SK-N-MC (cell line): ENCODE measurements at regions not wholly inside any gene's neighbourhood (a gene's known extent, or its start where the extent isn't known, plus 50 kb on each side); places are given as distances from the start of the nearest gene placed in this dataset.

Experiments used
- DNase-seq: peaks from one replicate; pipeline ENCODE4 v3.0.0-alpha.2; 2011; ENCODE audit warnings: low read depth, low spot score
- H3K27ac ChIP-seq: fragments of 200-600 bp; sonication (generic); 2 replicates; pipeline ENCODE4 v1.5.1; 2016; ENCODE audit warnings: mixed run types
- H3K36me3 ChIP-seq: fragments of 200-600 bp; sonication (generic); 2 replicates; pipeline ENCODE4 v1.6.1; 2017; ENCODE audit warnings: antibody characterized with exemption, low read length, mixed read lengths; ENCODE audit not compliant: insufficient read depth
- H3K4me3 ChIP-seq: fragments of 200-600 bp; sonication (generic); 2 replicates; pipeline ENCODE4 v1.5.1; 2016
- H3K9ac ChIP-seq: fragments of 200-600 bp; sonication (generic); 2 replicates; pipeline ENCODE4 v1.8.0; 2017; ENCODE audit warnings: mixed run types, mixed read lengths; ENCODE audit not compliant: insufficient read length
- H3K9me3 ChIP-seq: fragments of 200-600 bp; sonication (generic); 2 replicates; pipeline ENCODE4 v1.6.1; 2017; ENCODE audit warnings: low read depth, mild to moderate bottlenecking, antibody characterized with exemption, low read length, moderate library complexity, mixed read lengths
- EZH2 ChIP-seq: fragments of 200-600 bp; sonication (generic); IDR thresholded peaks from one replicate; pipeline ENCODE4 v1.6.1; 2017; ENCODE audit warnings: antibody characterized with exemption
- FOXP2 ChIP-seq: optimal IDR thresholded peaks from 2 replicates; pipeline ENCODE3; 2011; ENCODE audit warnings: mild to moderate bottlenecking, moderate library complexity; ENCODE audit not compliant: insufficient read depth; ENCODE audit errors: extremely low read length, control extremely low read depth
- POLR2AphosphoS5 ChIP-seq: IDR thresholded peaks from 2 replicates; pipeline ENCODE4 v1.6.1; 2012; ENCODE audit warnings: mild to moderate bottlenecking, low read depth, low read length, borderline replicate concordance

DNA sequence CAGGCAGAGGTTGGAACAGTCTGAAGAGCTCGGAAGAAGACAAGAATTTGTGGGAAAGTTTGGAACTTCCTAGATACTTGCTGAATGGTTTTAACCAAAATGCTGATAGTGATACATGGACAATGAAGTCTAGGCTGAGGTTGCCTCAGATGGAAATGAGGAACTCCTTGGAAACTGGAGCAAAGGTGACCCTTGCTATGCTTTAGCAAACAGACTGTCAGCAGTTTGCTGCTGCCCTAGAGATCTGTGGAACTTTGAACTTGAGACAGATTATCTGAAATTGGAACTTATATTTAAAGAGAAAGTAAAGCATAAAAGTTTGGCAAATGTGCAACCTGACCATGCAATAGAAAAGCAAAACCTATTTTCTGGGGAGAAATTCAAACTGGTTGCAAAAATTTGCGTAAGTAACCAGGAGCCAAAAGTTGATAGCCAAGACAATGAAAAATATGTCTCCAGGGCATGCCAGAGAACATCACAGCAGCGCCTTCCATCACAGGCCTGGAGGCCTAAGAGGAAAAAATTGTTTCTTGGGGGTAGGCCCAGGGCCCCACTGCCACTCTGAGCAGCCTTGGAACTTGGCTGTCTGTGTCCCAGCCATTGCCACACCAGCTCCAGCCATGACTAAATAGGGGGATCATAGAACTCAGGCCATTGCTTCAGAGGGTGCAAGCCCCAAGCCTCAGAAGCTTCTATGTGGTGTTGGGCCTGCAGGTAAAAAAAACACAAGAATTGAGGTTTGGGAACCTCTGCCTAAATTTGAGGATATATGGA is 675.3 kb downstream of the LTN1 start:
- no peak for DNase-seq
- Histone ChIP-seq H3K9ac (no peak overlapping the region), H3K9me3 (no peaks in the 10 kb centered on the region), H3K27ac (no peak overlapping the region), H3K36me3 (no peaks in the 10 kb centered on the region), H3K4me3 (no peak overlapping the region)
- TF ChIP-seq POLR2AphosphoS5: no peak
- TF ChIP-seq FOXP2: no peak
- no peak for TF ChIP-seq EZH2

DNA sequence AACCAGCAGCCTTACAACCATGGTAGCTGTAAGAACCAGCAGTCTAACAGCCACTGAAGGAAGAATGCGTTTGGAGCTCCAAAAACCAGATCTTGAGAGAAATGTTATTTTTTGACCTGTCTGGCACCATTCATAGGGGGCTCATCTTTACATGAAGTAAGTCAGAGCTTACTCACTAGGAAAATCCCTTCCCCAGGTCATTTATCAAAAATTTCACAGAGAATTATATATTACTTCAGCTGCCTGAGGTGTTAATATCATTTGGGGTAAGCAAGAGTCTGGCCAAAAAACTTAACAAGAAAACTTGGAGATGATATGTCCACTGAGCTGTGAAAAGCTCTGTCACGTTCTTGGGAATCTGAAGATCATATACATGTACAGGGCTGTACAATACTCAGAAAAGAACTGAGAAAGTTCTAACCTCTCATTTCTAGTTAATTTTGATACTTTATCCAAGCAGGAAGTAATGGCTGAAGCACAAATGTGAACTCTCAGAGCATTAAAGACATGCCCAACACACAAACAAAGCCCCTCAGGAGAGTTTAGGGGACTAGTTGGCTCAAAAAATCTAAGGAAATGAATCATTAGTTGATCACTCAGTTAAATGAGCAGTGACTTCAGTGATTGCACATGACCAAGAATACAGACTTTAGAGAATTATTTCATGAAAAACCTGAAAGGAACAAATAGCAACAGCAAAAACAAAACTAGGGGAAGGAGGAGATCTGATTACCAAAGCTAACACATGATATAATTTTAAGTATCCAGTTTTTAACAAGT is 681.1 kb downstream of the LTN1 start:
- H3K36me3 ChIP-seq: no peaks in the 10 kb centered on the region
- H3K9ac ChIP-seq: no peak overlapping the region
- H3K9me3 ChIP-seq: no peaks in the 10 kb centered on the region
- no peak for DNase-seq
- no peak overlapping the region for H3K4me3 ChIP-seq
- H3K27ac ChIP-seq: no peak overlapping the region
- no peak for TF ChIP-seq EZH2
- TF ChIP-seq POLR2AphosphoS5: no peak
- no peak for TF ChIP-seq FOXP2

- no peak for DNase-seq
- Histone ChIP-seq H3K9me3 (no peaks in the 10 kb centered on the region), H3K36me3 (no peaks in the 10 kb centered on the region), H3K27ac (no peak overlapping the region), H3K9ac (no peak overlapping the region), H3K4me3 (no peak overlapping the region)
- TF ChIP-seq FOXP2 (no peak), POLR2AphosphoS5 (no peak), EZH2 (no peak)
Measured at GRCh38 chr21:28310711-28311110, 682.0 kb downstream of the LTN1 start.

- H3K9me3 ChIP-seq: no peaks in the 10 kb centered on the region
- H3K9ac ChIP-seq: no peak overlapping the region
- no peak overlapping the region for H3K27ac ChIP-seq
- no peaks in the 10 kb centered on the region for H3K36me3 ChIP-seq
- TF ChIP-seq POLR2AphosphoS5: no peak
- TF ChIP-seq FOXP2: no peak
- TF ChIP-seq EZH2: no peak
- no peak overlapping the region for H3K4me3 ChIP-seq
- DNase-seq: no peak
Measured at GRCh38 chr21:28310171-28310685, 682.4 kb downstream of the LTN1 start.

DNA sequence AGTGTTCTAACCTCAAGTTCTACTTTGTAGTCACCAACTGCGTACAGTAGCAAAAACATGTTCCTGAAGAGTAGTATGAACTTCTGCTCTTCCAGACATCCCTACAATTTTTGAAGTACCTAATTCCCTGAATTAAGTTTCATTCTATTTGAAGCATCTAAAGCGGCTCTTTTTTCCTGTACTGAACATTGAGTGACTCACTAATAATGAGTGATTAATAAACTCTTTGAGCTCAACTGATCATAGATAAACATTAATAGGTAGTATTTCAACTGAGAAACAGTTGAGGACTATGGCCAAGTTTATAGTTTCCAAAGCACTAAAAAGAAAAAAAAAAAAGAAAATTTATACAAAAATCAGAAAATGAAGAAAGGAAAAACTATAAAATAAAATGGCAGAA is 683.1 kb downstream of the LTN1 start:
- Histone ChIP-seq H3K9me3 (no peaks in the 10 kb centered on the region), H3K36me3 (no peaks in the 10 kb centered on the region), H3K4me3 (no peak overlapping the region), H3K27ac (no peak overlapping the region), H3K9ac (no peak overlapping the region)
- DNase-seq: no peak
- TF ChIP-seq POLR2AphosphoS5: no peak
- no peak for TF ChIP-seq EZH2
- TF ChIP-seq FOXP2: no peak

DNA sequence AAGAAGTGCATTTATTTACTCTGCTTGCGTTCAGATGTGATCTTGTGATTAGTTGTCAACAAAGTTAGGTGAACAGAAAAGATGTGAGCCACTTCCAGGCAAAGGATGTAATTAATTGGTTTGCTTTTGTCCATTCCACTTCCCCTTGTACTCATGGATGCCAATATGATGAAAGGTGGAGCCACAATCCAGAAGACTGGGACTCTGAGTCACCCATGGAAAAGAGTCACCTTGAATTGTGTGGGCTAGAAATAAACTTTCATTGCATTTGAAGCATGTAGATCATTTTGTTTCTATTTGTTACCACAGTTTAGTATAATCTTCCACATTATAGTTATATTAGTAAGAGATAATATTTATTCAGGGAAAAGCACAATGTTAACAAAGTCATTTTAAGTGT is 684.2 kb downstream of the LTN1 start:
- H3K27ac ChIP-seq: no peak overlapping the region
- no peaks in the 10 kb centered on the region for H3K9me3 ChIP-seq
- H3K9ac ChIP-seq: no peak overlapping the region
- no peak overlapping the region for H3K4me3 ChIP-seq
- TF ChIP-seq POLR2AphosphoS5: no peak
- no peak for TF ChIP-seq FOXP2
- TF ChIP-seq EZH2: no peak
- H3K36me3 ChIP-seq: no peaks in the 10 kb centered on the region
- no peak for DNase-seq

- TF ChIP-seq FOXP2 (no peak), POLR2AphosphoS5 (no peak), EZH2 (no peak)
- H3K4me3 ChIP-seq: no peak overlapping the region
- H3K9ac ChIP-seq: no peak overlapping the region
- H3K27ac ChIP-seq: no peak overlapping the region
- H3K9me3 ChIP-seq: no peaks in the 10 kb centered on the region
- DNase-seq: no peak
- no peaks in the 10 kb centered on the region for H3K36me3 ChIP-seq
Measured at GRCh38 chr21:28299946-28300345, 692.7 kb downstream of the LTN1 start.

DNA sequence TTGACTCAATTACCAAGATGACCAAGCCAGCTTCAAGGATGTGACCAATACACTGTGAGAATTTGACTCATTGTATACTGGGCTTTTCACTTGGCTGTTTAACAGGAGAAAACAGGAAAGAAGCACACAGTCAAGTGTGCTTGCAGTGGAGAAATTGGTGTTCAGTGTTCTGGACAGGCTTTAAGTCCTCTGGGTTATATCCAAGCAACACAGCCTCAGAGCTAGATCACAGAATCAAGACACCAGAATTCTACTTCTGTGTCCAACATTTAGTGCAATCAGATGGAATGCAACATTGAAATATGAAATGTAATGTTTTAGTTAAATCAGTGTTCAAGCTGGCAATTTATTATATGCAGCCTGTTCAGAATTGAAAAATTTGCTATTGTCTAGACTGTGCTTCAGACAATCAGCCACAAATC is 694.4 kb downstream of the LTN1 start:
- Histone ChIP-seq H3K4me3 (no peak overlapping the region), H3K9me3 (no peaks in the 10 kb centered on the region), H3K9ac (no peak overlapping the region), H3K36me3 (no peaks in the 10 kb centered on the region), H3K27ac (no peak overlapping the region)
- no peak for TF ChIP-seq POLR2AphosphoS5
- TF ChIP-seq EZH2: no peak
- TF ChIP-seq FOXP2: no peak
- no peak for DNase-seq
